COR-L47 (cell line): ENCODE measurements at regions not wholly inside any gene's neighbourhood (a gene's known extent, or its start where the extent isn't known, plus 50 kb on each side); places are given as distances from the start of the nearest gene placed in this dataset.

ENCODE experiments used
- DNase-seq: peaks from one replicate; lab custom pipeline; 2025; lab: John Stamatoyannopoulos, UW

- no peak for DNase-seq
Observed at GRCh38 chr1:5659606-5660005, 332.6 kb downstream of the NPHP4 start.

GRCh38 chr1:5658340-5659316 is 333.6 kb downstream of the NPHP4 start:
- peak; percentile 36 for DNase-seq

GRCh38 chr1:5651964-5652821 is 340.0 kb downstream of the NPHP4 start:
- peak; percentile 37 for DNase-seq

DNA sequence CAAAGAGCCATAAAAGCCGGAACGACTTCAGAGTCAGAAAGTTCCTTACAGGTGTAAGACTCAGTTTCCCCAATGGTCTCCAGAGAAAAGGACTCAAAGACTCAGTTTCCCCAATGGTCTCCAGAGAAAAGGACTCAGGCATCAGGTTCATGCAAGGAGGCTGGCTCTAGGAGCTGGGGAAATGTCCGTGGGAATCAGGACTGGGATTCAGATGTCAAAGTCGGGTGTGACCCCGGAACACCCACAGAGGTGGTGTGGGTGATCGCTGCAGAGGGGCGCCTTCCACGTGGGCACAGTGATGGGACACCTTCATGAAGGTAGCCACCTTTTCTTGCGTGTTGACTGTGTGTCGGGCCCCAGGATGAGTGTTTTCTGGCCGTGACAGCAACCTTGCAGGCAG is 340.8 kb downstream of the NPHP4 start:
- DNase-seq: no peak

- no peak for DNase-seq
Observed at GRCh38 chr1:5651027-5651410, 341.2 kb downstream of the NPHP4 start.

DNA sequence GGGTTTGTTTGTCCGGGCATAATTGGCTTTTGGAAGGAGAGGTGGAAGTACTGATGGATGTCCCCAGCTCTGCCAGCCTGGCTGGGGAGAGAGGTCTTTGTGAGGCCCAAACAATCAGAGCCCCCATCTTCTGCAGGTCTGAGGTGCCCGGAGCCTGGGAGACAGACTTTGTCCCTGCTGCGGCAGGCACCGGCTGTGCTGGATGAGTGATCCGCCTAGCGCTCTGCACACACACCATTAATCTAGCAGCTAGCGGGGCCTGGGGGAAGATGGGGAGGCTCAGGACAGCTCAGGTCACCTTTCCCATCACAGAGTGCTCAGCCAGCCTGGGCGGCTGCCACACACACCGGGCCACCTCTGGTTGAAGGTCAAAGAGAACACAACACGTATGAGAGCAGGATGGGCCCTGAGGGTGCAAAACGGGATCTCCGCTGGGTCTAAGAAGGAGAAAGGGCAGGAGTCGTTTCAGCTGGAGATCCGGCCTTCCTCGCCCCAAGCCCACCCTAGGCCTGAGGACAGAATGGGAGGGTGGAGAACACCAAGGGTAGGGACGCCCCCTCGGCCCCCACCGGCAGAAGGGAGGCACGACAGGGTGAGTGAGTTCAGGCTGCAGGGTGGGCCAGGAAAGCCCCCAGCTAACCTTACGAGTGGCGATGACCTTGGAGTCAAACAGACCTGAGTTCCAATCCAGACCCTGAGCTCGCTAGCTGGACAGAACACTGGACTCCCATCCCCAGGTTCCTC is 341.8 kb downstream of the NPHP4 start:
- DNase-seq: no peak

- no peak for DNase-seq
Observed at GRCh38 chr1:5649795-5650194, 342.4 kb downstream of the NPHP4 start.

GRCh38 chr1:5649166-5649551 is 343.1 kb downstream of the NPHP4 start:
- DNase-seq: no peak

DNA sequence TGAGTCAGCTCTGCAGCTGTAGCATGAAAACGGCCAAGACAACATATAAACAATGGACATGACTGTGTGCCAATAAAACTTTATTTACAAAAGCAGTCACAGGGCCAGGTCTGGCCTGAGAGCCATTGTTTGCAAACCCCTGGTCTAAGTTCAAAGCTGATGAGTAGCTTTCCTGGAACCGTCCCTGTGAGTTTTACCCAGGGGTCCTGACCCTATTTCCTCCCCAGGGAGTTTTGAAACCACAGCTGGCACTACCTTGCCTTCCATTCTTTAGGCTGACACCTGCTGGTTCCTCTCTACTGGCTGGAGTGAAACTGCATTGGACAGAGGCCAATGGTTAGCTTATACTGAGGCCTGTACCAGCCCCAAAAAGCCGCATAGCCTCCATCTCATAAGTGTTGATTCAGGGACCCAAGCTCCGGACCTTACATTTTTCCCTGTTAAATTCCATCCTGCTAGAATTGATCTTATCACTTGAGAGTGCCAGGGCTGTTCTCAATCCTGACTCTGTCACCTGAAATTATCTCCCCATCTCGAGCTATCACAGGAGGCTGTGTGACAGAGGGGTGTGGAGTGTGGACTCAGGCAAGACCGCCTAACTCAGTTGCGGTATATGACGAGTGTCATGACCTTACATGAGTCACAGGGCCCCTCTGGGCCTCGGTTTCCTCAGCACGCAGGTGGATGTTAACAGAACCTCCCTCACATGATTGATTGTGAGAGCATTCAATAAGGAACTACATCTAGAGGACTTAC is 343.6 kb downstream of the NPHP4 start:
- peak; percentile 24 for DNase-seq

DNA sequence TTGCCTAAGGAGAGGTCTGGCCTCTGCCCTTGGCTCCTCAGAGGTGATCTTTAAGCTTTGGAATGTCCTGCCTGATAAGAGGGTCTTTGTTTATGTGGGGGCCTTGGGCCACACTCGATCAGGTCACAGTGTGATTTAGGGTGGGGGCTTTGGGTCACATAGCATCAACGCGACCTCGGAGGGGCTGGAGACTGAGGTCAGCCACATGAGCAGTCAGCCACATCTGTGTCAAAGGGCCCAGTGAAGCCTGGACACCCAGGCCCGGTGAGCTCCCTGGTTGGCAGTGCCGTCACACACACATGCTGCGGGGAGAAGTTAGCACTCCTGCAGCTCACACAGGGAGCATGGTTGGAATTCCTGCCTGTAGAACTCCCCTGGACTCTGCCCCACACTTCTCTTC is 345.0 kb downstream of the NPHP4 start:
- DNase-seq: no peak

DNA sequence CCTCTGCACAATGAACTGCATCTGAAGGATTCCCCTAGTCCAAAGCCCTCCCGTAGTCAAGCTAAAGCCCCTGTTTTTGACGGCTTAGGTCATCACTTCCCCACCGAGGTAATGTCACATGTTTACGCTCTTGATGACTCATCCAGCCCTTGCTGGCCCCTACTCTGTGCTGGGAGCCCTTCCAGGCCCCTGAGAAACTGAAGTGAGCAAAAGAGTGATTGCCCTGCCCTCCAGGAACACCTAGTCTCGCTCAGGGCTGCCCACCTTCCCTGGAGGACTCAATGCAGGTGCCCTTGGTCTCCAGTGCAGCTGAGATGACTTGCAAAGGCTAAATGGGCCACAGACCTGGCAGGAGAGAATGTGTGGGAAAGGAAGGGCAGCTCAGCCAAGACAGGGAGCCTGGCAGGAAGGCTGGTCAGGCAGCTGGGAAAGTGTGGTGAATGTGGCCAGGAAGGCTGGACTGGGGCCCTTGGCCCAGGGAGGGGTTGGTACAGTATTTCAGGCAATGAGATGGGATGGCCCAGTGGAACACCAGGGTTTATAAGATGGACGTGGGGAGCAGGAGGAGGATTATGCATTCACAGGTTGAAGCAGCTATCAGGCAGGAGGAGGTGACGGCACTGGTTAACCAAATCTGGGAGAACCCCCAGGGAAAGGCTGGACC is 345.6 kb downstream of the NPHP4 start:
- DNase-seq: no peak

- no peak for DNase-seq
Observed at GRCh38 chr1:5645929-5646328, 346.3 kb downstream of the NPHP4 start.

GRCh38 chr1:5645135-5645399 is 347.2 kb downstream of the NPHP4 start:
- no peak for DNase-seq

- no peak for DNase-seq
Observed at GRCh38 chr1:5644281-5645134, 347.7 kb downstream of the NPHP4 start.

GRCh38 chr1:5643360-5644107 is 348.7 kb downstream of the NPHP4 start:
- DNase-seq: no peak

DNA sequence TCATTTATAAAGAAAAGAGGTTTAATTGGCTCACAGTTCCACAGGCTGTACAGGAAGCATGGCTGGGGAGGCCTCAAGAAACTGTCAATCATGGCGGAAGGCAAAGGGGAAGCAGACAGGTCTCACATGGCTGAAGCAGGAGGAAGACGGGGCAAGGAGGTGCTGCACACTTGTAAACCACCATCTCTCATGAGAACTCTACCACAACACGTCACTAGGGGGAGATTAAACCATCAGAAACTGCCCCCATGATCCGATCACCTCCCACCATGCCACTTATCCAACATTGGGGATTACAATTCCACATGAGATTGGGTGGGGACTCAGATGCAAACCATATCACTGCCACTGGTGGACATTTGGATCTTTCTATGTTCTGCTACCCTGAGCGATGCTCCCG is 351.4 kb downstream of the NPHP4 start:
- peak; percentile 41 for DNase-seq

GRCh38 chr1:5639106-5639722 is 353.0 kb downstream of the NPHP4 start:
- DNase-seq: no peak

GRCh38 chr1:5638582-5638981 is 353.6 kb downstream of the NPHP4 start:
- DNase-seq: no peak

DNA sequence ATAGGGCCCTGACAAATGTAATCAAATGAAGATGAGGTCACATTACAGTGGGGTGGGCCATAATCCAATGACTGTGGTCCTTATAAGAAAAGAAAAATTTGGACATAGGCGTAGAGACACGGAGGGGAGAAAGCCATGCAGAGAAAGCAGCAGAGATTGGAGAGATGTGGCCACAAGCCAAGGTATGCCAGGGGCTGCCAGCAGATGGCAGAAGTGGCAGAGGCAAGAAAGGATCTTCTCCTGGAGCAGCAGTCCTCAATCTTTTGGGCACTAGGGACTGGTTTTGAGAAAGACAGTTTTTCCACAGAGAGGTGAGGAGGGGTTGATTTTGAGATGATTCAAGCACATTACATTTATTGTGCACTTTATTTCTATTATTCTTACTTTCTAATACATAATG is 355.1 kb downstream of the NPHP4 start:
- DNase-seq: peak; percentile 12
